ENCODE measurements at regions not wholly inside any gene's neighbourhood (a gene's known extent, or its start where the extent isn't known, plus 50 kb on each side); places are given as distances from the start of the nearest gene placed in this dataset.

DNA sequence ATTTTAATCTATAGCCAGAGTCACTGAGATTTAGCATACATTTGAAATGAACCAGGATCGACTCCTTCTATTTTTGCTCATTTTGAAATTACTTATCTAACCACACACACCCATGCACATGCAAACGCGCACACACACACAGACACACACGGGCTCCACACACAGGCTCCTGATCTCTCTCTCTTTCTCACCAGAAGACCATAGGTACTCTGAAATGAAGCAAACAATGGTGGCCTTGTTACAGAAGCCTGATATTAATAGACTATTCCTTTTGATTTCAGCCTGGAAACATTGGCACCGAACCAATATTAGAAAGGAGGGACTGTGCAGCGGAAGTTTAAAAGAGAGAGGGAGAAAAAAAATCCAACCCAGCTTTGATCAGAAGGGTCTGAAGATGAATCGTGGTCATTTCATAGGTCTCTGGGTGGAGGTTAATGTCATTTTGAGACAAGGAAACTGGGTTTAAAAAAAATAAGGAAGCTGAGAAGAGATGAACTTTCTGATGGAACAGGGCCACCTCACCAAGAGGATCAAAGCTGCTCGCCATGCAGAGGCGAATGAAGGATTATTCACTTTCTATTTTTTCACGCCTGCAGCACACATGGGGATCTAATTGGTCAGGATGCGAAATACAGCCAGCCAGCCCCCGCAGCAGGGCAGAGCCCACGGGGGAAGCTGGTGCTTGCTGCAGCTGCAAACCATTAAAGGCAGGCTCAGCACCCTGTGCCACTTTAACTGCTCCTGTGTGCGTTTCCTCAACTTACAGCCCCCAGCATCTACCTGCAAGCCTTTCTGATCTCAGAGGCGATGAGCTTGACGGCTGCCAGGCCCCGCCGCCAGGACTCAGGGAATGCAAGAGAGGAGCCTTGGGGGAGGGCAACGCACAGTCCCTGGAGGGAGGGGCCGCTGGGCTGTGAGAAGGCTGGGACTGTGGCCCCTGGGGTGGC, 88.8 kb downstream of the HES1 start:
- BruUV-seq (replicated peaks), result no TSS peak
- no peaks in the 10 kb centered on the region for H3K9me2 ChIP-seq (ENCODE audit: insufficient read depth, low read length)
- no peak overlapping the region for H3K4me3 ChIP-seq (ENCODE audit: low read depth, low read length, poor library complexity, severe bottlenecking)
- no peak overlapping the region for H2AFZ ChIP-seq (ENCODE audit: low read length)
- H3K27ac ChIP-seq (ENCODE audit: low read depth, low read length, poor library complexity, severe bottlenecking), result no peak overlapping the region
- no peak for TF ChIP-seq EZH2phosphoT487 (IDR thresholded peaks at IDR 0.05; ENCODE audit: borderline replicate concordance, low read depth, low read length)
- TF ChIP-seq, protein P1, sequence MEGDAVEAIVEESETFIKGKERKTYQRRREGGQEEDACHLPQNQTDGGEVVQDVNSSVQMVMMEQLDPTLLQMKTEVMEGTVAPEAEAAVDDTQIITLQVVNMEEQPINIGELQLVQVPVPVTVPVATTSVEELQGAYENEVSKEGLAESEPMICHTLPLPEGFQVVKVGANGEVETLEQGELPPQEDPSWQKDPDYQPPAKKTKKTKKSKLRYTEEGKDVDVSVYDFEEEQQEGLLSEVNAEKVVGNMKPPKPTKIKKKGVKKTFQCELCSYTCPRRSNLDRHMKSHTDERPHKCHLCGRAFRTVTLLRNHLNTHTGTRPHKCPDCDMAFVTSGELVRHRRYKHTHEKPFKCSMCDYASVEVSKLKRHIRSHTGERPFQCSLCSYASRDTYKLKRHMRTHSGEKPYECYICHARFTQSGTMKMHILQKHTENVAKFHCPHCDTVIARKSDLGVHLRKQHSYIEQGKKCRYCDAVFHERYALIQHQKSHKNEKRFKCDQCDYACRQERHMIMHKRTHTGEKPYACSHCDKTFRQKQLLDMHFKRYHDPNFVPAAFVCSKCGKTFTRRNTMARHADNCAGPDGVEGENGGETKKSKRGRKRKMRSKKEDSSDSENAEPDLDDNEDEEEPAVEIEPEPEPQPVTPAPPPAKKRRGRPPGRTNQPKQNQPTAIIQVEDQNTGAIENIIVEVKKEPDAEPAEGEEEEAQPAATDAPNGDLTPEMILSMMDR (conservative IDR thresholded peaks at IDR 0.05; ENCODE audit: low read length), result no peak
- H3K79me2 ChIP-seq (ENCODE audit: insufficient read depth, low read depth, low read length), result no peaks in the 10 kb centered on the region
- CTCF ChIA-PET (ENCODE audit: unreplicated experiment), result no interaction called here
- intact Hi-C loops (cut with micrococcal nuclease; ENCODE audit: unreplicated experiment), result no loop called here
- no peaks in the 10 kb centered on the region for H3K4me1 ChIP-seq (ENCODE audit: insufficient read depth, low read length, poor library complexity, severe bottlenecking)
- POLR2A ChIA-PET, result interaction anchor here (0.7 kb wide), 1 partner anchor 19 kb away, joined by 3 read pairs; no protein-coding TSS in a partner anchor
- no peaks in the 10 kb centered on the region for H4K20me1 ChIP-seq (ENCODE audit: insufficient read depth, low read length)
- no peak for DNase-seq (ENCODE audit: low spot score)
- no peaks in the 10 kb centered on the region for H3K36me3 ChIP-seq (ENCODE audit: insufficient read depth, low read length)
- H3K9me3 ChIP-seq (ENCODE audit: low read length), result no peaks in the 10 kb centered on the region
- H3K4me2 ChIP-seq (ENCODE audit: low read length), result no peak overlapping the region

DNA sequence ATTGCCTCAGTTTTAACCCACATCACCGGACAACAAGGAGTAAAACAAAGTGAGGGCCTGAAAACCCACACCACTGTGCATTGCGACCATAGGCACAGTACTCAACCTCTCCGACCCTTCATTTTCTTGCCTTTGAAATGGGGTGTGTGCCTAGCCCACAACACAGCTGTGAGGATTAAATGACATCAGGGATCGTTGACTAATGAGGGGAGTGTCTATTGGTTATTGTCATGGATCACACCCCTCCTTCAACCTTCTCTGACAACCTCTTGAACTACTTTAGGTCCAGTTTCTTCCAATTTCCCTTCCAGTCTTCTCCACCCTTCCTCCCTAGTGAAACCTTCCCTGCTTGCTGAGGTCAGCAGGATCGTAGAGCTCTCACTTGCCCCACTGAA, 89.5 kb downstream of the HES1 start:
- no TSS peak for BruUV-seq (replicated peaks)
- H3K9me2 ChIP-seq (ENCODE audit: insufficient read depth, low read length), result no peaks in the 10 kb centered on the region
- no peak overlapping the region for H3K4me3 ChIP-seq (ENCODE audit: low read depth, low read length, poor library complexity, severe bottlenecking)
- H4K20me1 ChIP-seq (ENCODE audit: insufficient read depth, low read length), result no peaks in the 10 kb centered on the region
- no peaks in the 10 kb centered on the region for H3K79me2 ChIP-seq (ENCODE audit: insufficient read depth, low read depth, low read length)
- H3K27ac ChIP-seq (ENCODE audit: low read depth, low read length, poor library complexity, severe bottlenecking), result no peak overlapping the region
- intact Hi-C loops (cut with micrococcal nuclease; ENCODE audit: unreplicated experiment), result no loop called here
- POLR2A ChIA-PET, result no interaction called here
- CTCF ChIA-PET (ENCODE audit: unreplicated experiment), result no interaction called here
- no peaks in the 10 kb centered on the region for H3K36me3 ChIP-seq (ENCODE audit: insufficient read depth, low read length)
- H3K4me2 ChIP-seq (ENCODE audit: low read length), result no peak overlapping the region
- no peaks in the 10 kb centered on the region for H3K9me3 ChIP-seq (ENCODE audit: low read length)
- H2AFZ ChIP-seq (ENCODE audit: low read length), result no peak overlapping the region
- no peak for DNase-seq (ENCODE audit: low spot score)
- no peaks in the 10 kb centered on the region for H3K4me1 ChIP-seq (ENCODE audit: insufficient read depth, low read length, poor library complexity, severe bottlenecking)
- TF ChIP-seq EZH2phosphoT487 (IDR thresholded peaks at IDR 0.05; ENCODE audit: borderline replicate concordance, low read depth, low read length), result no peak
- TF ChIP-seq, protein P1 (conservative IDR thresholded peaks at IDR 0.05; ENCODE audit: low read length), result no peak

DNA sequence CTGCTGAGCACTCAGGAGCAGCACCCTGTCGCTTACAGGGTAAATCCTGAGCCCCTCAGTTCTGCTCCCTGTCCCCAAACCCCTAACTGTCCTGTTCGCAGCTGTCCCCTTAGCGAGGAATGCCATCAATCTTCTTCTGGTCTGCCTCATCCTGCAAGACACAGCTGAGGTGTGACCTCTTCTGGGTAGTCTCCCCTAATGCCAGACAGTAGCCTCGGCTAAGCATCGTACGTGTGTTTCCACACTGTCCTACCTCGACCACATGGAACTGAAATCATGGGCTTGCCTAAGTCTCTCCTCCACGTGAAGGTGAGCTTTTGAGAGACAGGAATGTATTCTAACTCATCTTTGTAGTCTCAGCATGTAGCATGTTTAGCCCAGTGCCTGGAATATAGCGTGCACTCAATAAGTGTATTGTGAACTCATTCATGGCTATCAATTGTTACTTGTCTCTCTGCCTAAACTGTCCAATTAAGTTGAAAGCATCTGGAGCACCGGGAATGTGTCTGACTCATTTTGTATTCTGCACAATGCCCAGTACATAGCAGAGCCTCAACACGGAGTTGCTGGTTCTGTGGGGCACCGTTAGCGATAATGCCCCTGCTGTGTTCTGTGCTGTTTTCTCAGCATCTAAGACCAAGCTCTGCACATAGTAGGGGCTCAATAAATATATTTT, 90.2 kb downstream of the HES1 start:
- POLR2A ChIA-PET, result no interaction called here
- H3K9me3 ChIP-seq (ENCODE audit: low read length), result no peaks in the 10 kb centered on the region
- H3K4me2 ChIP-seq (ENCODE audit: low read length), result no peak overlapping the region
- no peaks in the 10 kb centered on the region for H3K4me1 ChIP-seq (ENCODE audit: insufficient read depth, low read length, poor library complexity, severe bottlenecking)
- DNase-seq (ENCODE audit: low spot score), result no peak
- intact Hi-C loops (cut with micrococcal nuclease; ENCODE audit: unreplicated experiment), result no loop called here
- H3K4me3 ChIP-seq (ENCODE audit: low read depth, low read length, poor library complexity, severe bottlenecking), result no peak overlapping the region
- H2AFZ ChIP-seq (ENCODE audit: low read length), result no peak overlapping the region
- CTCF ChIA-PET (ENCODE audit: unreplicated experiment), result no interaction called here
- no peaks in the 10 kb centered on the region for H3K79me2 ChIP-seq (ENCODE audit: insufficient read depth, low read depth, low read length)
- no peaks in the 10 kb centered on the region for H4K20me1 ChIP-seq (ENCODE audit: insufficient read depth, low read length)
- H3K27ac ChIP-seq (ENCODE audit: low read depth, low read length, poor library complexity, severe bottlenecking), result no peak overlapping the region
- H3K9me2 ChIP-seq (ENCODE audit: insufficient read depth, low read length), result no peaks in the 10 kb centered on the region
- no TSS peak for BruUV-seq (replicated peaks)
- TF ChIP-seq EZH2phosphoT487 (IDR thresholded peaks at IDR 0.05; ENCODE audit: borderline replicate concordance, low read depth, low read length), result no peak
- TF ChIP-seq, protein P1 (conservative IDR thresholded peaks at IDR 0.05; ENCODE audit: low read length), result no peak
- H3K36me3 ChIP-seq (ENCODE audit: insufficient read depth, low read length), result no peaks in the 10 kb centered on the region
